GM13977 (cell line): ENCODE measurements at regions not wholly inside any gene's neighbourhood (a gene's known extent, or its start where the extent isn't known, plus 50 kb on each side); places are given as distances from the start of the nearest gene placed in this dataset.

ENCODE experiments used
- DNase-seq: peaks from one replicate; pipeline ENCODE4 v3.0.0; 2012; ENCODE audit warnings: low spot score
- CTCF ChIP-seq: IDR thresholded peaks from 2 replicates; pipeline ENCODE4 v1.5.1; 2012; ENCODE audit warnings: mild to moderate bottlenecking, control low read depth; ENCODE audit not compliant: insufficient read depth; ENCODE audit errors: extremely low read depth, missing control alignments
- in situ Hi-C: fragments of 300-500 bp; cut with MboI; formaldehyde crosslinking; loops from one replicate; pipeline ENCODE4 v1.12.0; 2022; ENCODE audit warnings: low sequenced_read_pairs, low pct_unique_long_range_greater_than_20kb, mixed read lengths, inconsistent platforms; ENCODE audit not compliant: unreplicated experiment

- no peak for TF ChIP-seq CTCF
- no peak for DNase-seq
- in situ Hi-C loops: no loop called here
Measured at GRCh38 chr6:49030251-49031020, 432.6 kb downstream of the MMUT start.

- DNase-seq: no peak
- no peak for TF ChIP-seq CTCF
- in situ Hi-C loops: no loop called here
Measured at GRCh38 chr6:49027644-49028043, 435.4 kb downstream of the MMUT start.

- TF ChIP-seq CTCF: no peak
- no peak for DNase-seq
- in situ Hi-C loops: no loop called here
Measured at GRCh38 chr6:49025273-49026240, 437.5 kb downstream of the MMUT start.

- DNase-seq: no peak
- TF ChIP-seq CTCF: no peak
- in situ Hi-C loops: no loop called here
Measured at GRCh38 chr6:49004801-49005200, 458.3 kb downstream of the MMUT start.

- no peak for DNase-seq
- no peak for TF ChIP-seq CTCF
- in situ Hi-C loops: no loop called here
Measured at GRCh38 chr6:49003348-49003747, 459.7 kb downstream of the MMUT start.

- DNase-seq: no peak
- in situ Hi-C loops: no loop called here
- TF ChIP-seq CTCF: no peak
Measured at GRCh38 chr6:49001856-49002541, 461.1 kb downstream of the MMUT start.
